ENCODE measurements at regions not wholly inside any gene's neighbourhood (a gene's known extent, or its start where the extent isn't known, plus 50 kb on each side); places are given as distances from the start of the nearest gene placed in this dataset.

- DNase-seq (ENCODE audit: low read depth in 3 of 3, low spot score in 2 of 3) = no peak
Measured at GRCh38 chr1:62917314-62917713, 133.4 kb downstream of the ATG4C start.

- DNase-seq (ENCODE audit: low read depth in 3 of 3, low spot score in 2 of 3) = no peak
Measured at GRCh38 chr1:62917805-62918204, 133.9 kb downstream of the ATG4C start.

- no peak for DNase-seq (ENCODE audit: low read depth in 3 of 3, low spot score in 2 of 3)
Measured at GRCh38 chr1:62918700-62919099, 134.8 kb downstream of the ATG4C start.

GRCh38 chr1:62922006-62922405 lies 138.1 kb downstream of the ATG4C start:
- DNase-seq (ENCODE audit: low read depth in 3 of 3, low spot score in 2 of 3) = no peak

GRCh38 chr1:62924983-62925790 lies 141.3 kb downstream of the ATG4C start:
- no peak for DNase-seq (ENCODE audit: low read depth in 3 of 3, low spot score in 2 of 3)

- no peak for DNase-seq (ENCODE audit: low read depth in 3 of 3, low spot score in 2 of 3)
Measured at GRCh38 chr1:62926681-62927252, 142.8 kb downstream of the ATG4C start.

GRCh38 chr1:62928885-62929284 lies 145.0 kb downstream of the ATG4C start:
- DNase-seq (ENCODE audit: low read depth in 3 of 3, low spot score in 2 of 3) = no peak

- DNase-seq (ENCODE audit: low read depth in 3 of 3, low spot score in 2 of 3) = no peak
Measured at GRCh38 chr1:62937634-62938296, 153.8 kb downstream of the ATG4C start.

- DNase-seq (ENCODE audit: low read depth in 3 of 3, low spot score in 2 of 3) = no peak
Measured at GRCh38 chr1:62941780-62942179, 157.8 kb downstream of the ATG4C start.

- DNase-seq (ENCODE audit: low read depth in 3 of 3, low spot score in 2 of 3) = no peak
Measured at GRCh38 chr1:62946511-62946910, 162.6 kb downstream of the ATG4C start.

- DNase-seq (ENCODE audit: low read depth in 3 of 3, low spot score in 2 of 3) = no peak
Measured at GRCh38 chr1:62951428-62951827, 167.5 kb downstream of the ATG4C start.

GRCh38 chr1:62952596-62952995 lies 168.7 kb downstream of the ATG4C start:
- no peak for DNase-seq (ENCODE audit: low read depth in 3 of 3, low spot score in 2 of 3)

GRCh38 chr1:62953633-62954032 lies 169.7 kb downstream of the ATG4C start:
- no peak for DNase-seq (ENCODE audit: low read depth in 3 of 3, low spot score in 2 of 3)

- DNase-seq (ENCODE audit: low read depth in 3 of 3, low spot score in 2 of 3) = no peak
Measured at GRCh38 chr1:62954758-62955157, 170.8 kb downstream of the ATG4C start.

GRCh38 chr1:62955666-62956065 lies 171.7 kb downstream of the ATG4C start:
- no peak for DNase-seq (ENCODE audit: low read depth in 3 of 3, low spot score in 2 of 3)

GRCh38 chr1:62962014-62962812 lies 178.3 kb downstream of the ATG4C start:
- DNase-seq (ENCODE audit: low read depth in 3 of 3, low spot score in 2 of 3) = no peak

GRCh38 chr1:62962901-62963776 lies 179.2 kb downstream of the ATG4C start:
- DNase-seq (ENCODE audit: low read depth in 3 of 3, low spot score in 2 of 3) = peak in 2 of 3 donors; percentile 16 to 19

- no peak for DNase-seq (ENCODE audit: low read depth in 3 of 3, low spot score in 2 of 3)
Measured at GRCh38 chr1:62964141-62964540, 180.2 kb downstream of the ATG4C start.

- no peak for DNase-seq (ENCODE audit: low read depth in 3 of 3, low spot score in 2 of 3)
Measured at GRCh38 chr1:62967031-62967430, 183.1 kb downstream of the ATG4C start.

GRCh38 chr1:62977366-62977765 lies 193.4 kb downstream of the ATG4C start:
- DNase-seq (ENCODE audit: low read depth in 3 of 3, low spot score in 2 of 3) = peak in 1 of 3 donors; percentile 7

Measured in right renal cortex interstitium (tissue), 3 donors.